K562 (cell line): ENCODE measurements at regions not wholly inside any gene's neighbourhood (a gene's known extent, or its start where the extent isn't known, plus 50 kb on each side); places are given as distances from the start of the nearest gene placed in this dataset.

Experiments
- ATAC-seq: fragments of 200-7000 bp; cut with Tn5 transposase; 3 replicates; pipeline ENCODE4 v1.9.1; 2020; ENCODE audit warnings: moderate library complexity
- BruUV-seq: library from RNA; stranded (reverse); fragments of 400-500 nt; replicated peaks from 2 replicates; lab custom pipeline; 2021; lab: Mats Ljungman, UMichigan
- CTCF ChIA-PET: fragments of 300-600 bp; formaldehyde crosslinking; extraction: SDS; loops from one replicate; lab custom pipeline; 2021; ENCODE audit warnings: low intra/inter-chr PET ratio; lab: Yijun Ruan, JAX
- POLR2A ChIA-PET: fragments of 300-600, 350-650 bp; sonication (Branson Sonifier 250); formaldehyde crosslinking; extraction: SDS; loops from one replicate; lab custom pipeline; 2021; ENCODE audit warnings: antibody characterized with exemption, inconsistent platforms; lab: Yijun Ruan, JAX
- DNase-seq, 4 experiments: peaks; one replicate each; pipeline versions ENCODE4 v3.0.0 to v3.0.0-alpha.2; 2011 to 2018; ENCODE audit warnings: low spot score in 3 of 4, mixed read lengths in 3 of 4; ENCODE audit errors: extremely low read depth in 1 of 4
- FAIRE-seq: peaks from 2 replicates; lab custom pipeline; 2011; peaks lifted over from hg19 to GRCh38; lab: Jason Lieb, UNC
- H2AFZ ChIP-seq: 2 replicates; pipeline ENCODE4 v1.6.0; 2011; ENCODE audit warnings: low read depth, low read length, control low read depth, inconsistent platforms
- H3K27ac ChIP-seq: fragments of 200-600 bp; 3 replicates; pipeline ENCODE4 v1.8.0; 2011; ENCODE audit warnings: low read depth, mild to moderate bottlenecking, control low read depth, inconsistent platforms, low read length, moderate library complexity, mixed read lengths; ENCODE audit errors: extremely low read depth
- H3K27me3 ChIP-seq, 2 experiments: fragments of 300-600 bp in 1 of 2; 2 replicates in 1 of 2; 3 replicates in 1 of 2; pipeline versions ENCODE4 v1.6.0 to v1.8.0; 2011; ENCODE audit warnings: inconsistent platforms in 2 of 2, low read length in 2 of 2, mild to moderate bottlenecking in 1 of 2, mixed read lengths in 1 of 2, moderate library complexity in 1 of 2; ENCODE audit not compliant: control insufficient read depth in 2 of 2, insufficient read depth in 2 of 2
- H3K36me3 ChIP-seq: fragments of 300-600 bp; 3 replicates; pipeline ENCODE4 v1.8.0; 2011; ENCODE audit warnings: mild to moderate bottlenecking, low read length, inconsistent platforms; ENCODE audit not compliant: control insufficient read depth, insufficient read depth
- H3K4me1 ChIP-seq, 2 experiments: fragments of 200-600 bp in 1 of 2; replicated peaks in 1 of 2; 2 replicates in 1 of 2; 3 replicates in 1 of 2; pipeline versions ENCODE4 v1.5.1 to v1.8.0; 2011; ENCODE audit warnings: inconsistent platforms in 2 of 2, low read length in 2 of 2, mild to moderate bottlenecking in 1 of 2, mixed read lengths in 1 of 2, moderate library complexity in 1 of 2; ENCODE audit not compliant: control insufficient read depth in 2 of 2, insufficient read depth in 2 of 2
- H3K4me2 ChIP-seq: 2 replicates; pipeline ENCODE4 v1.6.1; 2011; ENCODE audit warnings: low read length, control low read depth, inconsistent platforms, mixed read lengths; ENCODE audit not compliant: insufficient read depth
- H3K4me3 ChIP-seq: fragments of 200-600 bp; sonication (generic), shearing (Covaris generic); 2 replicates; pipeline ENCODE4 v1.5.1; 2016; ENCODE audit warnings: control low read depth, inconsistent platforms
- H3K79me2 ChIP-seq: fragments of 200-600 bp; 3 replicates; pipeline ENCODE4 v1.8.0; 2011; ENCODE audit warnings: low read length, inconsistent platforms; ENCODE audit not compliant: control insufficient read depth, insufficient read depth
- H3K9ac ChIP-seq, 2 experiments: 2 replicates each; pipeline versions ENCODE4 v1.6.0 to v1.6.1; 2011; ENCODE audit warnings: low read depth in 2 of 2, low read length in 2 of 2, control low read depth in 1 of 2, inconsistent platforms in 1 of 2, mild to moderate bottlenecking in 1 of 2, mixed read lengths in 1 of 2; ENCODE audit not compliant: insufficient read depth in 1 of 2
- H3K9me1 ChIP-seq: one replicate; pipeline ENCODE4 v1.6.0; 2011; ENCODE audit warnings: inconsistent platforms, mild to moderate bottlenecking, low read length, moderate library complexity; ENCODE audit not compliant: control insufficient read depth, insufficient read depth
- H3K9me3 ChIP-seq: replicated peaks from 2 replicates; pipeline ENCODE4 v1.5.1; 2011; ENCODE audit warnings: low read depth, low read length, inconsistent platforms; ENCODE audit not compliant: control insufficient read depth, insufficient read depth
- H4K20me1 ChIP-seq: replicated peaks from 2 replicates; pipeline ENCODE4 v1.6.1; 2011; ENCODE audit warnings: low read length, inconsistent platforms, mixed read lengths; ENCODE audit not compliant: control insufficient read depth, insufficient read depth
- DACH1 ChIP-seq: fragments of 450-650 bp; IDR thresholded peaks from 2 replicates; pipeline ENCODE4 v1.6.1; 2018; ENCODE audit not compliant: partially characterized antibody
- ERF ChIP-seq: fragments of 450-650 bp; formaldehyde crosslinking; IDR thresholded peaks from 2 replicates; pipeline ENCODE4 v1.4.0; 2020; ENCODE audit warnings: mild to moderate bottlenecking, mixed read lengths
- EWSR1 ChIP-seq: fragments of 450-650 bp; IDR thresholded peaks from 2 replicates; pipeline ENCODE4 v1.6.1; 2018; ENCODE audit warnings: borderline replicate concordance, mild to moderate bottlenecking, low read depth, moderate library complexity; ENCODE audit not compliant: partially characterized antibody
- FIP1L1 ChIP-seq: fragments of 200-400 bp; formaldehyde crosslinking; IDR thresholded peaks from 2 replicates; pipeline ENCODE4 v1.6.1; 2018; ENCODE audit warnings: mild to moderate bottlenecking, low read depth, low read length; ENCODE audit not compliant: poor library complexity, severe bottlenecking
- GMEB1 ChIP-seq: fragments of 250-450 bp; sonication (Bioruptor Pico); IDR thresholded peaks from 2 replicates; pipeline ENCODE4 v1.4.0; 2020; ENCODE audit warnings: mild to moderate bottlenecking
- JUNB ChIP-seq: fragments of 450-650 bp; formaldehyde crosslinking; conservative IDR thresholded peaks from 2 replicates; pipeline ENCODE4 v1.4.0; 2020; ENCODE audit warnings: mild to moderate bottlenecking
- MAFK ChIP-seq: IDR thresholded peaks from 2 replicates; pipeline ENCODE4 v1.6.1; 2011; ENCODE audit warnings: low read length, improper control_type of control experiment
- MXI1 ChIP-seq: IDR thresholded peaks from 2 replicates; pipeline ENCODE4 v1.6.1; 2011; ENCODE audit warnings: low read depth, mild to moderate bottlenecking, improper control_type of control experiment, low read length
- PBX2 ChIP-seq, 2 experiments: IDR thresholded peaks in 1 of 2; conservative IDR thresholded peaks in 1 of 2; 2 replicates each; pipeline ENCODE4 v1.6.1; 2016; ENCODE audit warnings: low read depth in 2 of 2, mild to moderate bottlenecking in 1 of 2, missing compliant biosample characterization in 1 of 2, missing genetic modification characterization in 1 of 2, moderate library complexity in 1 of 2
- SIRT6 ChIP-seq: IDR thresholded peaks from one replicate; pipeline ENCODE4 v1.6.1; 2012; ENCODE audit warnings: low read depth, mild to moderate bottlenecking, control low read depth, inconsistent platforms, low read length, moderate library complexity
- WHSC1 ChIP-seq: IDR thresholded peaks from one replicate; pipeline ENCODE4 v1.6.1; 2012; ENCODE audit warnings: low read length, control low read depth, inconsistent platforms
- ZBTB33 ChIP-seq: sonication (generic); formaldehyde crosslinking; IDR thresholded peaks from 2 replicates; pipeline ENCODE4 v1.8.1; 2023; ENCODE audit warnings: mild to moderate bottlenecking, missing genetic modification reagents
- ZC3H11A ChIP-seq: IDR thresholded peaks from 2 replicates; pipeline ENCODE4 v1.6.1; 2012; ENCODE audit warnings: low read depth, low read length, improper control_type of control experiment
- ZNF239 ChIP-seq: fragments of 250-450 bp; sonication (Bioruptor Pico); IDR thresholded peaks from 2 replicates; pipeline ENCODE4 v1.4.0; 2020; ENCODE audit warnings: mild to moderate bottlenecking
- ZNF354B ChIP-seq: fragments of 250-450 bp; sonication (Bioruptor Pico); IDR thresholded peaks from 2 replicates; pipeline ENCODE4 v1.4.0; 2020
- WGBS: fragments of 100-300 bp; shearing (Covaris generic); methylation state at CpG from one replicate; pipeline ENCODE4 v1.1.6; 2016; ENCODE audit warnings: low coverage, mixed read lengths; ENCODE audit not compliant: insufficient coverage; ENCODE audit errors: missing lambda C conversion rate; 5-methylcytosine and 5-hydroxymethylcytosine counted together
- in situ Hi-C: fragments of 300-500 bp; cut with MboI; formaldehyde crosslinking; loops from 4 replicates; pipeline ENCODE4 v1.15.0; 2018; ENCODE audit warnings: inconsistent platforms, mixed read lengths
- intact Hi-C: fragments of 100-400 bp; cut with micrococcal nuclease; formaldehyde crosslinking; loops from 2 replicates; pipeline ENCODE4 v1.14.2; 2022

GRCh38 chr20:53735536-53736050, 142.0 kb upstream of the ZNF217 start (continued):
- TF ChIP-seq FIP1L1: no peak
- no peak for TF ChIP-seq MAFK
- no peak for TF ChIP-seq ERF
- no peak for TF ChIP-seq ZC3H11A
- no peak for TF ChIP-seq ZBTB33

GRCh38 chr20:53734006-53734688, 140.5 kb upstream of the ZNF217 start:
- no peak overlapping the region for H3K4me2 ChIP-seq
- ChIA-PET POLR2A (interaction anchor here (0.6 kb wide), 1 partner anchor 23 kb away, joined by 3 read pairs; no protein-coding TSS in a partner anchor), CTCF (no interaction called here)
- peak overlapping the region; percentile 46 for H2AFZ ChIP-seq
- 77% methylated on average over 7 of the region's 7 CpGs for WGBS
- in situ Hi-C loops: no loop called here
- peaks cover 4 to 21% of the 10 kb centered on the region in 2 experiments; a peak in 4 of 5 replicates for H3K4me1 ChIP-seq
- H3K9me1 ChIP-seq: peaks cover 4% of the 10 kb centered on the region
- ATAC-seq (no peak), DNase-seq (no peak), FAIRE-seq (no peak)
- H4K20me1 ChIP-seq: no peaks in the 10 kb centered on the region
- intact Hi-C loops: loop anchor here (10.0 kb wide), 1 partner anchor 131 kb away; no protein-coding TSS in a partner anchor
- BruUV-seq: no TSS peak
- H3K4me3 ChIP-seq: no peak overlapping the region
- no peak overlapping the region for H3K27ac ChIP-seq
- no peaks in the 10 kb centered on the region for H3K27me3 ChIP-seq
- no peaks in the 10 kb centered on the region for H3K9me3 ChIP-seq
- no peaks in the 10 kb centered on the region for H3K79me2 ChIP-seq
- H3K9ac ChIP-seq: no peak overlapping the region
- H3K36me3 ChIP-seq: no peaks in the 10 kb centered on the region
- TF ChIP-seq ZNF354B (CRISPR knock-in tag) (no peak), DACH1 (no peak), MXI1 (no peak), EWSR1 (peak; percentile 24), GMEB1 (CRISPR knock-in tag) (no peak), WHSC1 (no peak), SIRT6 (no peak), ZNF239 (CRISPR knock-in tag) (no peak), PBX2 (CRISPR knock-in tag; IDR thresholded peaks at IDR 0.05; ENCODE audit: low read depth) (no peak), PBX2 (tag; conservative IDR thresholded peaks at IDR 0.05; ENCODE audit: low read depth) (0 out of 2 replicates have a peak, but pooled peaks have one; percentile 21), JUNB (CRISPR knock-in tag) (no peak)
